ENCODE measurements at regions not wholly inside any gene's neighbourhood (a gene's known extent, or its start where the extent isn't known, plus 50 kb on each side); places are given as distances from the start of the nearest gene placed in this dataset.

DNA sequence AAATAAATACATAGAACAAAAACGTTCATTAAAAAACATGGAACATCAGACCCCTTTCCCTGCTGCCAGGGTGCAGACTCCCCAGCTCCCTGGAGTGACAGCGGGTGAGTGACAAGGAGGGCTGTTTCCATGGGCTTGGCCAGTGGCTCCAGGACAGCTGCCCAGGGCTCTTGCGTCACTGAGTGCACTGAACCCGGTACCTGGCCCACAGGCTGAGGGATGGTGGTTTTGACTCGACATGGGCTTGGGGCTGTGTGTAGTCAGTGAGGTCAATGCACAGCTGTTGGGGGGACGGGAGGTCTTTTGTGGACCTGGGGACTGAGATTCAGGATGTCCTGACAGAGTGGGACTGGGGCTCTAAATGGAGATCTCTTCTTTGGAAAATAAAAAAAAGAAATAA, 142.1 kb upstream of the B3GAT1 start:
- Mint-ChIP-seq H3K36me3 (no peaks in the 10 kb centered on the region), H3K4me1 (no peaks in the 10 kb centered on the region), H3K27me3 (peaks cover 14% of the 10 kb centered on the region), H3K4me3 (no peak overlapping the region), H3K27ac (no peak overlapping the region), H3K9me3 (peaks cover 2% of the 10 kb centered on the region)
- peak; percentile 41 for ATAC-seq

- Mint-ChIP-seq H3K4me3 (no peak overlapping the region), H3K36me3 (no peaks in the 10 kb centered on the region), H3K27ac (no peak overlapping the region), H3K9me3 (peaks cover 2% of the 10 kb centered on the region), H3K27me3 (peaks cover 5% of the 10 kb centered on the region), H3K4me1 (no peaks in the 10 kb centered on the region)
- ATAC-seq = no peak
These were observed 140.7 kb upstream of the B3GAT1 start for GRCh38 chr11:134552749-134553148.

DNA sequence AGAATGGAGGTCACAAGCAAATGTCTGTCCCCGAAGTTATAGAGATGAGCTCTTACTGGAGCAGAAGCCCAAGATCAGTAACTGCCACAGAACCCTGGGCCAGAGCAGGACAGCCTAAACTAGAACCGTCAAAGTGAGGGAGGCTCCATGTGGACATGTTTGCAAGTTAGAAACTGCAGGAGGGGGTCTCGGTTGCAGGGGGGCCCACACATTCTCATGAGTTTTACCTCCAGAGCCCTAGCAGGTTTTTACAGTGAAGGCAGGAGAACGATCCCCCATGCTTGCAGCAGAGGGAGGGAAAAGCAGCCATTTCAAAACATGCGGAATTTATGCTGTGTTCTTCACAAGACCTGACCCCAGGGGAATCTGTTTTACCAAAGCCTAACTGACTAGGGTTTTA, 133.5 kb upstream of the B3GAT1 start:
- H3K27ac Mint-ChIP-seq = no peak overlapping the region
- no peak for ATAC-seq
- H3K27me3 Mint-ChIP-seq = peaks cover 42% of the 10 kb centered on the region
- peaks cover 2% of the 10 kb centered on the region for H3K9me3 Mint-ChIP-seq
- H3K4me1 Mint-ChIP-seq = no peaks in the 10 kb centered on the region
- H3K36me3 Mint-ChIP-seq = no peaks in the 10 kb centered on the region
- H3K4me3 Mint-ChIP-seq = no peak overlapping the region

DNA sequence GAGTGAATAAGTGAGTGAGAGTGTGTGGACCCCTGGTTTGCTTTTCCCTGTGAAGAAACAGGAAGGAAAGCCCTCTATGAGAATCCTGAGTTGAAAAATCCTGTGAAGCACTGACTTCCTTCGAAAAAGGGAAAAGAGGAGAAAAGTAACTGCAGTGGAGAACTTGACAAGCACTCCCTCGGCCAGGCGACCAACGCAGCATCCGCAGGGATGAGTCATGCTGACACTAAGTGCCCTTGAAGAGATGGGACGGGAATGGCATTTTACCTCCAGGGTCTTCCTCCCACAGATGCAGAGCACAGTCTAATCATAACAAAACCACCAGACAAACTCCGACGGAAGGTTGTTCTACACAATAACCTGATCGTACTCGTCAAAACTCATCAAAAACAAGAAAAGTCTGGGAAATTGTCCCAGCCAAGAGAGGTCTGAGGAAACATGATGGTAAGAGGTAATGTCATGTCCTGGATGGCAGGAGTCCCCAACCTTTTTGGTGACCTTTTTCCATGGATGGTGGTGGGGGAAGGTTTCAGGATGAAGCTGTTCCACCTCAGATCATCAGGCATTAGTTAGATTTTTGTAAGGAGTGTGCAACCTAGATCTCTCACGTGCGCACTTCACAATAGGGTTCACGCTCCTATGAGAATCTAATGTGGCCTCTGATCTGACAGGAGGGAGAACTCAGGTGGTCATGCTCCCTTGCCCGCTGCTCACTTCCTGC, 132.2 kb upstream of the B3GAT1 start:
- Mint-ChIP-seq H3K27me3 (peaks cover 46% of the 10 kb centered on the region), H3K4me3 (no peak overlapping the region), H3K4me1 (no peaks in the 10 kb centered on the region), H3K36me3 (no peaks in the 10 kb centered on the region), H3K9me3 (no peaks in the 10 kb centered on the region), H3K27ac (no peak overlapping the region)
- ATAC-seq = no peak

DNA sequence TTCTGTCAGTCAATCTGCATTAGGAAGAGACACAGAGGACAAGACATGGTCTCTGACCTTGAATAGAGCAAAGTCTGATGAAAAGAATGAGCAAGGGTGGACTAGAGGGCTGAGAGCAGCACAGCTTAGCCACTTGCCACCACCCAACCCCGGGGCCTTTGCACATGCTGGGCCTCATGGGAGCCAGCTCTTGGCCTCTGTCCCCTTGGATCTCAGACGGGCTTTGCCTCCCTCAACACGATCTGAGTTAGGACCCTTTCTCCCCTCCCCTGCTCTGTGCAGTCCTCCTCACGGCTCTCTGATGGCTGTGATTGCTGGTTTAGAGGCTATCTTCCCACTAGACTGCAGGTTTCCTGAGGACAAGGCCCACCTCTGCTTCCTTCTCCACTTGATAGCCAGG, 131.6 kb upstream of the B3GAT1 start:
- Mint-ChIP-seq H3K36me3 (no peaks in the 10 kb centered on the region), H3K4me3 (no peak overlapping the region), H3K27me3 (peaks cover 52% of the 10 kb centered on the region), H3K27ac (no peak overlapping the region), H3K4me1 (no peaks in the 10 kb centered on the region), H3K9me3 (no peaks in the 10 kb centered on the region)
- ATAC-seq = no peak

GRCh38 chr11:134543241-134543640, 131.2 kb upstream of the B3GAT1 start:
- H3K36me3 Mint-ChIP-seq = no peaks in the 10 kb centered on the region
- no peak for ATAC-seq

DNA sequence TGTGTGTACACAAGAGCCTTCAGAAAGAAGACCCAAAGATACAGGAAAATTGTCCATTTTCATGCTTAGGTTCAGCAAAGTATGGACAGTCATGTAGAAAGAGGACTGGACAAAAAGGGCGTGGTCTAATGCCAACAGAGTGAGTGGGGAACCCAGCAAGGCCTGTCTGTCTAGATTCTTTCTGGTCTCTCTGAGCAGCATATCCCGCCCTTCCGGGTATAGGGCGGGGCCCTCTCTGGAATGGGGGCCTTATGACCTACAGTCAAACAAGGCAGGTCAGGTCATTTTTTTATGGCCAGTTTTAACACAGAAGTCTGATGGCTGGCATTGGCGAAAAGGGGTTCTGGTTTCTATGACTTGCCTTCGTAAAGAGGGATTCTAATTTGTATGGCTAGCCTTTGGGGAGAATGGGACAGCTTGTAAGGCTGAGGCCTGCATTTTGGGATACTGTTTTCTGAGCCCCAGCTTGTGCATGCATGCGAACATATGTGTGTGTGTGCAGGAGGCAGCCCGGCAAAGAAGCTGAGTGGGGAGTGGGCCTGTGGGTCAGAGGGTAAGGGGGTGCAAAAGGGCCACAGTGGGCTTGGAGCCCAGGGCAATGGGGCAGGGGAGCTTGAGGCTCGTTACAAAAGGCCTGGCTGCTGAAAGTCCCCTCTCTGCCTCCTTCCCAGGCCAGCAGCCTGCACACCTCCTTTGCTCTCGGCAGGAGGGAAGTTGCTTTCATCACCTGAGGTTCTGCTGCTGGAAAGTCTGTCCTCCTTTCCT, 130.5 kb upstream of the B3GAT1 start:
- H3K27me3 Mint-ChIP-seq = peaks cover 63% of the 10 kb centered on the region
- H3K4me1 Mint-ChIP-seq = no peaks in the 10 kb centered on the region
- no peaks in the 10 kb centered on the region for H3K36me3 Mint-ChIP-seq
- ATAC-seq = no peak
- no peak overlapping the region for H3K4me3 Mint-ChIP-seq
- H3K9me3 Mint-ChIP-seq = no peaks in the 10 kb centered on the region
- H3K27ac Mint-ChIP-seq = no peak overlapping the region

More at GRCh38 chr11:134543241-134543640, 131.2 kb upstream of the B3GAT1 start:
- H3K9me3 Mint-ChIP-seq = no peaks in the 10 kb centered on the region
- H3K4me1 Mint-ChIP-seq = no peaks in the 10 kb centered on the region
- H3K4me3 Mint-ChIP-seq = no peak overlapping the region
- H3K27ac Mint-ChIP-seq = no peak overlapping the region
- peaks cover 56% of the 10 kb centered on the region for H3K27me3 Mint-ChIP-seq

DNA sequence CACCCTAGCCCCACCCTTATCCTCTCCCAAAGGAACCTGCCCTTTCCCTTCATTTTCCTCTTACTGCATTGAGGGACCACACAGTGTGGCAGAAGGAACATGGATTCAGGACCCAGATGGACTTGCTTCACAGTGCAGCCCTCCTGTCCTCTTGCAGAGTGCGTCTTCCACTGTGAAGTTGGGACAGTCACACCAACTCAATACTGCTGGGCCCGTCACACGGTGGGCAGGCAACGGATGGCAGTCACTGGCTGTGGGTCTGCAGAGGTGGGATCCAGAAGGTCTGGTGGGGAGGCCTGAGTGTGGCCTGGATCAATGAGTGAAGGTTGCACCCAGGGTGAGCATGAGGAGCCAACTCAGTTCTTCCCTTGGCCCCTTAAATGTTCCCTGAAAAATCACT, 129.9 kb upstream of the B3GAT1 start:
- ATAC-seq = no peak
- no peaks in the 10 kb centered on the region for H3K36me3 Mint-ChIP-seq
- H3K9me3 Mint-ChIP-seq = no peaks in the 10 kb centered on the region
- H3K4me1 Mint-ChIP-seq = no peaks in the 10 kb centered on the region
- H3K27me3 Mint-ChIP-seq = peaks cover 65% of the 10 kb centered on the region
- no peak overlapping the region for H3K27ac Mint-ChIP-seq
- no peak overlapping the region for H3K4me3 Mint-ChIP-seq

DNA sequence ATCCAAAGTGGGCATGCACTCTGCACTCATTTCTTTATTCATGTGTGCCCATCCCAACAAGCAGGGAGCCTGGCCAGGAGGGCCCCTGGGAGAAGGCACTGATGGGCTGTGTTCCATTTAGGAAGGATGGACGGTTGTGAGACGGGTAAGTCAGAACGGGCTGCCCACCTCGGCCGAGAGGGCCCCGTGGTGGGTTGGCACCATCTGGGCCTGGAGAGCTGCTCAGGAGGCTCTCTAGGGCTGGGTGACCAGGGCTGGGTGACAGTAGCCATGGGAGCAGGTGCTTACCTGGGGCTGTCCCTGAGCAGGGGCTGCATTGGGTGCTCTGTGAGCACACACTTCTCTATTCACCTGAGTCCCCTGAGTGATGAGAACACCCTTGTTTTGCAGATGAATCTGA, 129.3 kb upstream of the B3GAT1 start:
- Mint-ChIP-seq H3K4me1 (no peaks in the 10 kb centered on the region), H3K27ac (no peak overlapping the region), H3K36me3 (no peaks in the 10 kb centered on the region), H3K4me3 (no peak overlapping the region), H3K27me3 (peaks cover 59% of the 10 kb centered on the region), H3K9me3 (no peaks in the 10 kb centered on the region)
- no peak for ATAC-seq

DNA sequence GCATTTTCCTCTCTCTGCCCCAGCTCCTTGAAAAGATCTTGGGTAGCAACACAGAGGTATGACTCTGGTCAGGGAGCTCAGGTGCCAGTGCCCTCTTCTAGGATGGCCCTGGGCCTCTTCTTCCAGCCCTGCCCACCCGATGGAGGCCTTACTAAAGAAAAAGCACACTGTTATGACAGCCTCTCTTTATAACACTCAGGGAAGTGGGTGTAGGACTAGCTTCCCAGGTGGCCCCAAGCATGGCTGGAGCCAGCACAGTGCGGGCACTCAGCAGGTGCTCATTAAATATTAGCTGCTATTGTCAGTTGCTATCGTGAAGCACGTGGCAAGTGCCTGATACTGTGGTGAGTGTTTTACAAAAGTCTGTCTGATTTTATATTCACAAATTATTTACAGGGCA, 127.2 kb upstream of the B3GAT1 start:
- no peak for ATAC-seq
- Mint-ChIP-seq H3K27me3 (peaks cover 63% of the 10 kb centered on the region), H3K4me1 (no peaks in the 10 kb centered on the region), H3K9me3 (no peaks in the 10 kb centered on the region), H3K27ac (no peak overlapping the region), H3K36me3 (no peaks in the 10 kb centered on the region), H3K4me3 (no peak overlapping the region)

GRCh38 chr11:134538742-134539141, 126.7 kb upstream of the B3GAT1 start:
- ATAC-seq = no peak
- Mint-ChIP-seq H3K4me3 (no peak overlapping the region), H3K27ac (no peak overlapping the region), H3K36me3 (no peaks in the 10 kb centered on the region), H3K27me3 (peaks cover 63% of the 10 kb centered on the region), H3K9me3 (no peaks in the 10 kb centered on the region), H3K4me1 (no peaks in the 10 kb centered on the region)

DNA sequence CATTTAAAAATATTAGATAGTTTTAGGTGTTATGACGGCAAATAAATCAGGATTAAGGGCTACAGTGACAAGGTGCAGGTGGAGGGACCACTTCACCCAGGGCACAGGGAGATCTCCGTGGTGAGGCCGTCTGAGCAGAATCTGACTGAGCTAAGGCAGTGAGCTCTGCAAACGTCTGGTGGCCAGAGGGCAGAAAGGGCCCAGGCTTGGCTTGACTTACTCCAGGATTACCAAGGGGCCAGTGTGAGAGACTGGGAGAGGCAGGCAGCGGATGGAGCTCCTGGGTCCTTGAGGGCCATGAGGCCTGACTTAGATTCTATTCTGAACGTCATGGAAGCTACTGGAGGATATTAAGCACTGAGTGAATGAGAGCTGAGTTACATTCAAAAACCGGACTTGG, 125.9 kb upstream of the B3GAT1 start:
- Mint-ChIP-seq H3K9me3 (no peaks in the 10 kb centered on the region), H3K27me3 (peaks cover 56% of the 10 kb centered on the region), H3K36me3 (no peaks in the 10 kb centered on the region), H3K4me3 (no peak overlapping the region), H3K27ac (no peak overlapping the region), H3K4me1 (no peaks in the 10 kb centered on the region)
- no peak for ATAC-seq

GRCh38 chr11:134537296-134537695, 125.3 kb upstream of the B3GAT1 start:
- Mint-ChIP-seq H3K4me3 (no peak overlapping the region), H3K9me3 (no peaks in the 10 kb centered on the region), H3K36me3 (no peaks in the 10 kb centered on the region), H3K4me1 (no peaks in the 10 kb centered on the region), H3K27ac (no peak overlapping the region), H3K27me3 (peaks cover 50% of the 10 kb centered on the region)
- no peak for ATAC-seq

GRCh38 chr11:134536677-134537076, 124.6 kb upstream of the B3GAT1 start:
- no peak for ATAC-seq
- Mint-ChIP-seq H3K27me3 (peaks cover 56% of the 10 kb centered on the region), H3K27ac (no peak overlapping the region), H3K4me3 (no peak overlapping the region), H3K36me3 (no peaks in the 10 kb centered on the region), H3K4me1 (no peaks in the 10 kb centered on the region), H3K9me3 (no peaks in the 10 kb centered on the region)

DNA sequence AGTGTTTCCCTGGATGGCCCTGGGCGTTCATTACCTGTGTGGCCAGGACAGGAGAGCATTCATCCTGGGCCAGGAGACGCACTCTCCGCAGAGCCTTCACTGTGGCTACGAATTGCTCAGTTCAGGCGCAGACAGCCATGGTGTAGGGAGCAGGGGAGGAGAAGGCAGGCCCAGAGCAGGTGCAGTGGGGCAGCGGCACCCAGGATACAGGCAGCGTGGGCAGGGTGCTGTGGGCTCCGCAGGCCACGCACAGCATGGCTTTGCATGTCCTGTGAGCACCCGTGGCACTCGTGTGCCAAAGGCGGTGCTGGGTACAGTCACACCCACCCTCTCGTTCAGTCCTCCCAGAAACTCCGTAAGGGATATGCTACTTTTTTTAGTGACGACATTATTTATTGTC, 124.2 kb upstream of the B3GAT1 start:
- no peak for ATAC-seq
- no peak overlapping the region for H3K27ac Mint-ChIP-seq
- no peaks in the 10 kb centered on the region for H3K4me1 Mint-ChIP-seq

More for the DNA sequence above, 124.2 kb upstream of the B3GAT1 start:
- no peaks in the 10 kb centered on the region for H3K9me3 Mint-ChIP-seq
- H3K27me3 Mint-ChIP-seq = peaks cover 61% of the 10 kb centered on the region
- H3K36me3 Mint-ChIP-seq = no peaks in the 10 kb centered on the region
- no peak overlapping the region for H3K4me3 Mint-ChIP-seq

Measured in stimulated activated memory B cell treated with anti-CD40 and anti-IgM and Interleukin-4, amounts not matched to agents 10 μg/mL and 1 μg/mL and 100 μg/mL, for 72 hours (primary cell).